ENCODE measurements at regions not wholly inside any gene's neighbourhood (a gene's known extent, or its start where the extent isn't known, plus 50 kb on each side); places are given as distances from the start of the nearest gene placed in this dataset.

DNA sequence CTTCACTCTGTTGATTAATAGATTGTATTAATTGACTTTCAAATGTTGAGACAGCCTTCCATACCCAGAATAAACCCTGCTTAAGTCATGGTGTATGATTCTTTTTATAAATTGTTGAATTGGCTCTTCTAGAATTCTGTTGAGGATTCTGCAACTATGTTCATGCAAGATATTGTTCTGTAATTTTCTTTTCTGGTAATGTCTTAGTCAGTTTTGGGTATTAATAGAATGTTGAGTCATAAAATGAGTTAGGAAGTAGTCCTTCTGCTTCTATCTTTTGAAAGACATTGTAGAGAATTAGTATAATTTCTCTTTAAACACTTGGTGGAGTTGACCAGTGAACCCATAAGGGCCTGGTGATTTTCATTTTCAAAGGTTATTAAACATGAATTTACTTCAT lies 958.9 kb downstream of the LRFN5 start:
- POLR2A ChIA-PET, result no interaction called here

DNA sequence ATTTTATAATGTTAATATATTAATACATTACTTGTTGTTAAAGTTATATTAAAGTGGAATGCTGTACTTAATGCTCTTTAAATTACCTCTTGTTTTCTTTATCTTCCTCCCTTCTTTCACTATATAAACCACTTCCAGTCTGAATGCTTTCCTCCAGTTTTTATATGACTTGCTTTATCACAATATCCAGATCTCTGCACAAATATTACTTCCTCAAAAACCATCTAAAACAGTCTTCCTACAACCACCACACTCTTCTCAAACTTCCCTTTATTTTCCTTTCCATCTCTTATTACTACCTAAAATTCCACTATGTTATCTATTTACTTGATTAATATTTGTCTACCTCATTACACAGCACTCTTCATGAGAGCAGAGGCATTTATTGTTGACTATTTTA lies 956.6 kb downstream of the LRFN5 start:
- Histone ChIP-seq H3K4me2 (no peak overlapping the region), H3K79me2 (ENCODE audit: insufficient read depth) (no peaks in the 10 kb centered on the region), H3K27ac (ENCODE audit: low read depth in 2 of 2, low read length in 1 of 2) (no peak overlapping the region), H4K20me1 (ENCODE audit: insufficient read depth) (no peaks in the 10 kb centered on the region), H3K4me3 (ENCODE audit: low read depth in 2 of 2, low read length in 1 of 2) (no peak overlapping the region), H3F3A (replicated peaks; ENCODE audit: insufficient read depth) (no peaks in the 10 kb centered on the region), H3K9me3 (no peaks in the 10 kb centered on the region), H2AFZ (ENCODE audit: low read depth) (no peak overlapping the region), H3K27me3 (ENCODE audit: insufficient read depth) (no peaks in the 10 kb centered on the region), H3K36me3 (replicated peaks in 1 of 2; ENCODE audit: control insufficient read depth in 1 of 2, insufficient read depth in 2 of 2, low read length in 1 of 2) (no peaks in the 10 kb centered on the region), H3K9me2 (no peaks in the 10 kb centered on the region), H3K9ac (no peak overlapping the region), H3K4me1 (ENCODE audit: control insufficient read depth in 1 of 2, insufficient read depth in 2 of 2, low read depth in 1 of 2, low read length in 1 of 2) (no peaks in the 10 kb centered on the region)
- no peak for DNase-seq
- ChIA-PET POLR2A (no interaction called here), CTCF (no interaction called here)
- TF ChIP-seq MEF2A (IDR thresholded peaks at IDR 0.05; ENCODE audit: borderline replicate concordance, low read depth), result no peak
- TF ChIP-seq, protein P1, sequence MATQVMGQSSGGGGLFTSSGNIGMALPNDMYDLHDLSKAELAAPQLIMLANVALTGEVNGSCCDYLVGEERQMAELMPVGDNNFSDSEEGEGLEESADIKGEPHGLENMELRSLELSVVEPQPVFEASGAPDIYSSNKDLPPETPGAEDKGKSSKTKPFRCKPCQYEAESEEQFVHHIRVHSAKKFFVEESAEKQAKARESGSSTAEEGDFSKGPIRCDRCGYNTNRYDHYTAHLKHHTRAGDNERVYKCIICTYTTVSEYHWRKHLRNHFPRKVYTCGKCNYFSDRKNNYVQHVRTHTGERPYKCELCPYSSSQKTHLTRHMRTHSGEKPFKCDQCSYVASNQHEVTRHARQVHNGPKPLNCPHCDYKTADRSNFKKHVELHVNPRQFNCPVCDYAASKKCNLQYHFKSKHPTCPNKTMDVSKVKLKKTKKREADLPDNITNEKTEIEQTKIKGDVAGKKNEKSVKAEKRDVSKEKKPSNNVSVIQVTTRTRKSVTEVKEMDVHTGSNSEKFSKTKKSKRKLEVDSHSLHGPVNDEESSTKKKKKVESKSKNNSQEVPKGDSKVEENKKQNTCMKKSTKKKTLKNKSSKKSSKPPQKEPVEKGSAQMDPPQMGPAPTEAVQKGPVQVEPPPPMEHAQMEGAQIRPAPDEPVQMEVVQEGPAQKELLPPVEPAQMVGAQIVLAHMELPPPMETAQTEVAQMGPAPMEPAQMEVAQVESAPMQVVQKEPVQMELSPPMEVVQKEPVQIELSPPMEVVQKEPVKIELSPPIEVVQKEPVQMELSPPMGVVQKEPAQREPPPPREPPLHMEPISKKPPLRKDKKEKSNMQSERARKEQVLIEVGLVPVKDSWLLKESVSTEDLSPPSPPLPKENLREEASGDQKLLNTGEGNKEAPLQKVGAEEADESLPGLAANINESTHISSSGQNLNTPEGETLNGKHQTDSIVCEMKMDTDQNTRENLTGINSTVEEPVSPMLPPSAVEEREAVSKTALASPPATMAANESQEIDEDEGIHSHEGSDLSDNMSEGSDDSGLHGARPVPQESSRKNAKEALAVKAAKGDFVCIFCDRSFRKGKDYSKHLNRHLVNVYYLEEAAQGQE (IDR thresholded peaks at IDR 0.05; ENCODE audit: low read depth, low read length), result no peak
- no peak for TF ChIP-seq SMC3 (IDR thresholded peaks at IDR 0.05; ENCODE audit: low read depth, low read length)
- TF ChIP-seq, protein P2, sequence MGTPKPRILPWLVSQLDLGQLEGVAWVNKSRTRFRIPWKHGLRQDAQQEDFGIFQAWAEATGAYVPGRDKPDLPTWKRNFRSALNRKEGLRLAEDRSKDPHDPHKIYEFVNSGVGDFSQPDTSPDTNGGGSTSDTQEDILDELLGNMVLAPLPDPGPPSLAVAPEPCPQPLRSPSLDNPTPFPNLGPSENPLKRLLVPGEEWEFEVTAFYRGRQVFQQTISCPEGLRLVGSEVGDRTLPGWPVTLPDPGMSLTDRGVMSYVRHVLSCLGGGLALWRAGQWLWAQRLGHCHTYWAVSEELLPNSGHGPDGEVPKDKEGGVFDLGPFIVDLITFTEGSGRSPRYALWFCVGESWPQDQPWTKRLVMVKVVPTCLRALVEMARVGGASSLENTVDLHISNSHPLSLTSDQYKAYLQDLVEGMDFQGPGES (IDR thresholded peaks at IDR 0.05; ENCODE audit: low read depth, low read length), result no peak
- no peak for TF ChIP-seq FOXJ3 (CRISPR knock-in tag; IDR thresholded peaks at IDR 0.05)
- TF ChIP-seq, protein P3, sequence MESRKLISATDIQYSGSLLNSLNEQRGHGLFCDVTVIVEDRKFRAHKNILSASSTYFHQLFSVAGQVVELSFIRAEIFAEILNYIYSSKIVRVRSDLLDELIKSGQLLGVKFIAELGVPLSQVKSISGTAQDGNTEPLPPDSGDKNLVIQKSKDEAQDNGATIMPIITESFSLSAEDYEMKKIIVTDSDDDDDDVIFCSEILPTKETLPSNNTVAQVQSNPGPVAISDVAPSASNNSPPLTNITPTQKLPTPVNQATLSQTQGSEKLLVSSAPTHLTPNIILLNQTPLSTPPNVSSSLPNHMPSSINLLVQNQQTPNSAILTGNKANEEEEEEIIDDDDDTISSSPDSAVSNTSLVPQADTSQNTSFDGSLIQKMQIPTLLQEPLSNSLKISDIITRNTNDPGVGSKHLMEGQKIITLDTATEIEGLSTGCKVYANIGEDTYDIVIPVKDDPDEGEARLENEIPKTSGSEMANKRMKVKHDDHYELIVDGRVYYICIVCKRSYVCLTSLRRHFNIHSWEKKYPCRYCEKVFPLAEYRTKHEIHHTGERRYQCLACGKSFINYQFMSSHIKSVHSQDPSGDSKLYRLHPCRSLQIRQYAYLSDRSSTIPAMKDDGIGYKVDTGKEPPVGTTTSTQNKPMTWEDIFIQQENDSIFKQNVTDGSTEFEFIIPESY (IDR thresholded peaks at IDR 0.05; ENCODE audit: borderline replicate concordance, low read depth), result no peak
- TF ChIP-seq SIN3A (IDR thresholded peaks at IDR 0.05; ENCODE audit: borderline replicate concordance, low read depth, low read length), result no peak
- TF ChIP-seq RFX5 (IDR thresholded peaks at IDR 0.05; ENCODE audit: low read length), result no peak

More for the DNA sequence above, 958.9 kb downstream of the LRFN5 start:
- no peaks in the 10 kb centered on the region for H3K36me3 ChIP-seq (replicated peaks in 1 of 2; ENCODE audit: control insufficient read depth in 1 of 2, insufficient read depth in 2 of 2, low read length in 1 of 2)
- no peak for TF ChIP-seq FOSL2 (IDR thresholded peaks at IDR 0.05; ENCODE audit: borderline replicate concordance, low read depth)
- TF ChIP-seq SMC3 (IDR thresholded peaks at IDR 0.05; ENCODE audit: low read depth, low read length), result no peak
- TF ChIP-seq YY1 (IDR thresholded peaks at IDR 0.05; ENCODE audit: low read depth), result no peak
- TF ChIP-seq ELF1 (IDR thresholded peaks at IDR 0.05), result no peak
- no peak for TF ChIP-seq FOXJ3 (CRISPR knock-in tag; IDR thresholded peaks at IDR 0.05)
- TF ChIP-seq RAD21 (IDR thresholded peaks at IDR 0.05; ENCODE audit: low read length), result no peak
- TF ChIP-seq MXI1 (IDR thresholded peaks at IDR 0.05; ENCODE audit: low read depth, low read length), result no peak
- no peak for TF ChIP-seq NRF1 (IDR thresholded peaks at IDR 0.05; ENCODE audit: low read depth, low read length)
- TF ChIP-seq RXRA (IDR thresholded peaks at IDR 0.05; ENCODE audit: borderline replicate concordance, low read depth), result no peak
- TF ChIP-seq EP300 (IDR thresholded peaks at IDR 0.05; ENCODE audit: borderline replicate concordance in 1 of 2, low read depth in 1 of 2, low read length in 1 of 2), result no peak
- no peak for TF ChIP-seq GATA2 (CRISPR knock-in tag; IDR thresholded peaks at IDR 0.05)
- TF ChIP-seq RCOR1 (IDR thresholded peaks at IDR 0.05; ENCODE audit: low read length), result no peak
- no peak for TF ChIP-seq MEF2A (IDR thresholded peaks at IDR 0.05; ENCODE audit: borderline replicate concordance, low read depth)
- TF ChIP-seq TAF1 (IDR thresholded peaks at IDR 0.05; ENCODE audit: borderline replicate concordance, low read depth, low read length), result no peak
- TF ChIP-seq, protein P4, sequence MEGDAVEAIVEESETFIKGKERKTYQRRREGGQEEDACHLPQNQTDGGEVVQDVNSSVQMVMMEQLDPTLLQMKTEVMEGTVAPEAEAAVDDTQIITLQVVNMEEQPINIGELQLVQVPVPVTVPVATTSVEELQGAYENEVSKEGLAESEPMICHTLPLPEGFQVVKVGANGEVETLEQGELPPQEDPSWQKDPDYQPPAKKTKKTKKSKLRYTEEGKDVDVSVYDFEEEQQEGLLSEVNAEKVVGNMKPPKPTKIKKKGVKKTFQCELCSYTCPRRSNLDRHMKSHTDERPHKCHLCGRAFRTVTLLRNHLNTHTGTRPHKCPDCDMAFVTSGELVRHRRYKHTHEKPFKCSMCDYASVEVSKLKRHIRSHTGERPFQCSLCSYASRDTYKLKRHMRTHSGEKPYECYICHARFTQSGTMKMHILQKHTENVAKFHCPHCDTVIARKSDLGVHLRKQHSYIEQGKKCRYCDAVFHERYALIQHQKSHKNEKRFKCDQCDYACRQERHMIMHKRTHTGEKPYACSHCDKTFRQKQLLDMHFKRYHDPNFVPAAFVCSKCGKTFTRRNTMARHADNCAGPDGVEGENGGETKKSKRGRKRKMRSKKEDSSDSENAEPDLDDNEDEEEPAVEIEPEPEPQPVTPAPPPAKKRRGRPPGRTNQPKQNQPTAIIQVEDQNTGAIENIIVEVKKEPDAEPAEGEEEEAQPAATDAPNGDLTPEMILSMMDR (IDR thresholded peaks at IDR 0.05), result no peak
- no peak for TF ChIP-seq POLR2AphosphoS5 (IDR thresholded peaks at IDR 0.05; ENCODE audit: low read depth, low read length)
- TF ChIP-seq, protein P5, sequence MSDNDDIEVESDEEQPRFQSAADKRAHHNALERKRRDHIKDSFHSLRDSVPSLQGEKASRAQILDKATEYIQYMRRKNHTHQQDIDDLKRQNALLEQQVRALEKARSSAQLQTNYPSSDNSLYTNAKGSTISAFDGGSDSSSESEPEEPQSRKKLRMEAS (IDR thresholded peaks at IDR 0.05; ENCODE audit: low read depth), result no peak
- TF ChIP-seq, protein P6, sequence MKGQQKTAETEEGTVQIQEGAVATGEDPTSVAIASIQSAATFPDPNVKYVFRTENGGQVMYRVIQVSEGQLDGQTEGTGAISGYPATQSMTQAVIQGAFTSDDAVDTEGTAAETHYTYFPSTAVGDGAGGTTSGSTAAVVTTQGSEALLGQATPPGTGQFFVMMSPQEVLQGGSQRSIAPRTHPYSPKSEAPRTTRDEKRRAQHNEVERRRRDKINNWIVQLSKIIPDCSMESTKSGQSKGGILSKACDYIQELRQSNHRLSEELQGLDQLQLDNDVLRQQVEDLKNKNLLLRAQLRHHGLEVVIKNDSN (IDR thresholded peaks at IDR 0.05; ENCODE audit: borderline replicate concordance, low read depth), result no peak
- TF ChIP-seq RFX5 (IDR thresholded peaks at IDR 0.05; ENCODE audit: low read length), result no peak
- no peak overlapping the region for H2AFZ ChIP-seq (ENCODE audit: low read depth)
- no peak overlapping the region for H3K4me3 ChIP-seq (ENCODE audit: low read depth in 2 of 2, low read length in 1 of 2)
- no peaks in the 10 kb centered on the region for H3K27me3 ChIP-seq (ENCODE audit: insufficient read depth)
- no peak overlapping the region for H3K27ac ChIP-seq (ENCODE audit: low read depth in 2 of 2, low read length in 1 of 2)
- H3K9me3 ChIP-seq, result no peaks in the 10 kb centered on the region
- no peak overlapping the region for H3K9ac ChIP-seq
- no peaks in the 10 kb centered on the region for H3F3A ChIP-seq (replicated peaks; ENCODE audit: insufficient read depth)
- H3K9me2 ChIP-seq, result no peaks in the 10 kb centered on the region
- H3K4me2 ChIP-seq, result no peak overlapping the region
- no peaks in the 10 kb centered on the region for H3K4me1 ChIP-seq (ENCODE audit: control insufficient read depth in 1 of 2, insufficient read depth in 2 of 2, low read depth in 1 of 2, low read length in 1 of 2)
- DNase-seq, result no peak
- no peaks in the 10 kb centered on the region for H4K20me1 ChIP-seq (ENCODE audit: insufficient read depth)
- CTCF ChIA-PET, result no interaction called here
- no peaks in the 10 kb centered on the region for H3K79me2 ChIP-seq (ENCODE audit: insufficient read depth)

Measured in SK-N-SH (cell line).